GM21723 (cell line): ENCODE measurements at regions not wholly inside any gene's neighbourhood (a gene's known extent, or its start where the extent isn't known, plus 50 kb on each side); places are given as distances from the start of the nearest gene placed in this dataset.
"Not testable (repeated sequence)": the region's sequence is repeated elsewhere in the genome, so short reads cannot be mapped to it uniquely, and the experiment has no call there.

Experiments used
- ATAC-seq: cut with Tn5 transposase; IDR thresholded peaks from one replicate; pipeline ENCODE4 v1.9.1; 2021; ENCODE audit warnings: mild to moderate bottlenecking, moderate library complexity; ENCODE audit not compliant: unreplicated experiment

GRCh38 chr4:181821039-181822004 is 421.9 kb upstream of the TENM3 start:
- no peak for ATAC-seq

GRCh38 chr4:181822005-181822375 is 421.2 kb upstream of the TENM3 start:
- ATAC-seq: no peak

- ATAC-seq: no peak
These were observed 420.0 kb upstream of the TENM3 start for GRCh38 chr4:181823183-181823582.

GRCh38 chr4:181823645-181824044 is 419.6 kb upstream of the TENM3 start:
- ATAC-seq: no peak

GRCh38 chr4:181825564-181825963 is 417.6 kb upstream of the TENM3 start:
- ATAC-seq: no peak

GRCh38 chr4:181827246-181827645 is 416.0 kb upstream of the TENM3 start:
- ATAC-seq: no peak

- no peak for ATAC-seq
These were observed 412.7 kb upstream of the TENM3 start for GRCh38 chr4:181830404-181831035.

- ATAC-seq: no peak
These were observed 409.1 kb upstream of the TENM3 start for GRCh38 chr4:181834071-181834470.

GRCh38 chr4:181835348-181835747 is 407.9 kb upstream of the TENM3 start:
- no peak for ATAC-seq

- no peak for ATAC-seq
These were observed 404.9 kb upstream of the TENM3 start for GRCh38 chr4:181838253-181838652.

GRCh38 chr4:181843797-181844196 is 399.4 kb upstream of the TENM3 start:
- not testable (repeated sequence) for ATAC-seq

GRCh38 chr4:181845617-181846016 is 397.6 kb upstream of the TENM3 start:
- ATAC-seq: no peak

GRCh38 chr4:181846934-181847333 is 396.3 kb upstream of the TENM3 start:
- no peak for ATAC-seq

- ATAC-seq: no peak
These were observed 394.8 kb upstream of the TENM3 start for GRCh38 chr4:181848357-181848756.

- no peak for ATAC-seq
These were observed 393.7 kb upstream of the TENM3 start for GRCh38 chr4:181849472-181849871.

GRCh38 chr4:181853881-181854511 is 389.2 kb upstream of the TENM3 start:
- no peak for ATAC-seq

GRCh38 chr4:181855307-181855706 is 387.9 kb upstream of the TENM3 start:
- ATAC-seq: no peak

GRCh38 chr4:181857471-181857870 is 385.7 kb upstream of the TENM3 start:
- not testable (repeated sequence) for ATAC-seq

GRCh38 chr4:181858741-181859140 is 384.5 kb upstream of the TENM3 start:
- ATAC-seq: no peak

GRCh38 chr4:181859439-181859838 is 383.8 kb upstream of the TENM3 start:
- ATAC-seq: no peak

GRCh38 chr4:181860157-181860556 is 383.0 kb upstream of the TENM3 start:
- ATAC-seq: no peak

- no peak for ATAC-seq
These were observed 382.5 kb upstream of the TENM3 start for GRCh38 chr4:181860668-181861067.
